NCI-H345 (cell line): ENCODE measurements at regions not wholly inside any gene's neighbourhood (a gene's known extent, or its start where the extent isn't known, plus 50 kb on each side); places are given as distances from the start of the nearest gene placed in this dataset.

Source experiments
- DNase-seq: peaks from one replicate; lab custom pipeline; 2025; lab: John Stamatoyannopoulos, UW

DNA sequence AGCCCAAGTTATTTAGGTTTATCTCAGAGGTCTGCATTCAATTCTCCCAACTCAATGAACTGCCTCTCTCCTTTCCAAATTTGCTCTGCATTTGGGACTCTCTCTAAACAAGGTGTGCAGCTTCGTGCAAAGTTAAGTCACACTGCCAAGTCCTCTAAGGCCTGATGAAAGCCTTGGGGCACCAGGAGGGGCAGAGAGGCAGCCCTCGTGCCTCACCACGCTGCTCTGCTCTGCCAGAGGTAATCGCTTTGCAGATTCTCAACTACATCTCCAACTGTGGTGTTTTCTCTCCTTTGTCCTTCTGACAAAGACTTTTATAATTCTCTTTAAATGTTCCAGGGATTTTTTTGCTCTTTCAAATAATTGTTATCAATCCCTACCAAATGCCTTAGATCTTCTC, 283.0 kb downstream of the MEIS1 start:
- no peak for DNase-seq

DNA sequence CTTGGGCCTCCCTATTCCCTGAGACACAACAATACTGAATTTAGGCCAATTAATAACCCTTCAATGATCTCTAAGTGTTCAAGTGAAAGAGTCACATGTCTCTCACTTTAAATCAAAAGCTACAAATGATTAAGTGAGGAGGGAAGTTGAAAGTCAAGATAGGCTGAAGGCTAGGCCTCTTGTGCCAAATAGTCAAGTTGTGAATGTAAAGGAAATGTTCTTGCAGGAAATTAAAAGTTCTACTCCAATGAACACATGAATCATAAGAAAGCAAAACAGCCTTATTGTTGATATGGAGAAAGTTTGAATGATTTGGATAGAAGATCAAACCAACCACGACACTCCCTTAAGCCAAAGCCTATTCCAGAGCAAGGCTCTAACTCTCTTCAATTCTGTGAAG, 286.9 kb downstream of the MEIS1 start:
- no peak for DNase-seq

DNA sequence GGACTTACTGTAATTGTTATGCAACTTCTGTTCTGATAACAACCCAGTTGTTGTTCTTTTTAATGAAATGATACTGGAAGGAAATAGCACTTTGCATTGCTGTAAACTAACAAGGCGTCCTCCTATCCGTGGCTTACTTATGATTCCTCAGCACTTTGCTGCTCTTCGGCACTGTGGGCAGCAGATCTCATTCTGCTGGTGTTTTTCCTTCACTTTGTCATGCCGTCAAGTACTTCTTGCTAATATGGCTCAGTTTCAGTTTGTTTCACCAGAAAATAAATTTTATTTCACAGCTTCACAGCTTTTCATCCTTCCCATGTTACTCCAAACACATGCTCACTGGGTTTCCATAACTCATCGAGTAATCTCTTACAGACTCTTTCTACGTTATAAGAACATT, 289.3 kb downstream of the MEIS1 start:
- DNase-seq = no peak

DNA sequence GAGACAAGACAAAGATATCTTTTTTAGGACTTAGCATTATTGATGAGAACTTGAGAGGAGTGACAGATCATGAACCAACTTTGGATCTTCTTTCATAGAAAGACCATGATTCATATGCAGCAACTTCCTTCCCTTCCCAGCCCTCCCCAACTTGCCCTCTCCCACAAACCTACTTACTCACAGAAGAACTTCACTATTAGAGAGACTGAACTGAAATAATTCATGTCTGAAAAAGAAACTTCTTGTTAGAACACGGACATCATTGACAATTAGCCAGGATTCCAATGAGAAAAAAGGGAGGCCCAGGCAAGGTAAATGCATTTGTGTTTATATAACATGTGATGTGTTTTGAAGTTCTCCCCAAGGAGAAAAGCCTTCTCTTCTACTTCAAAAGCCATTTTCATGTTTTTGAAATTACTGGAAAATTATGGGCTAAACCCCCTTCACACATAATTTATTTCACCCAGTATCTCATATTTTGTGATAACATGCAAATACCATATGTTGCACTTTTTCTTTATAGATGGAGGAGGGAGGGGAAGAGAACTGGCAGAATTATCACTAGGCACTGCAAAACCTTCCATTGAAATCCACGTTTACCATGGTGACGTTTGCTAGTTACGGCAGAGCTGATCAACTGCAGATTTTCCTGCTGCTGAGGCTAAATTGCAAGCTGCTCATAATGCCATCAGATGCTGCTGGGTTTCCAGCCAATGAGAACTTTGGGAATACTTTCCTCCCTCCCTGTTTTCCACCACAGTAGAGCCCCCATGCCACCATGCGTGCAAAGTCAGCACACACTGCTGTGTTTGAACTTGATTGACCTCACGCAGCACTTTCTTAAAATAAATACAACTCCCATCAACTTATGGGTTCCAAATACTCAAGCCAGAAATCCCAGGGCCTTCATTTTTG, 294.7 kb downstream of the MEIS1 start:
- no peak for DNase-seq

- DNase-seq = no peak
Measured at GRCh38 chr2:66730441-66730840, 295.5 kb downstream of the MEIS1 start.

DNA sequence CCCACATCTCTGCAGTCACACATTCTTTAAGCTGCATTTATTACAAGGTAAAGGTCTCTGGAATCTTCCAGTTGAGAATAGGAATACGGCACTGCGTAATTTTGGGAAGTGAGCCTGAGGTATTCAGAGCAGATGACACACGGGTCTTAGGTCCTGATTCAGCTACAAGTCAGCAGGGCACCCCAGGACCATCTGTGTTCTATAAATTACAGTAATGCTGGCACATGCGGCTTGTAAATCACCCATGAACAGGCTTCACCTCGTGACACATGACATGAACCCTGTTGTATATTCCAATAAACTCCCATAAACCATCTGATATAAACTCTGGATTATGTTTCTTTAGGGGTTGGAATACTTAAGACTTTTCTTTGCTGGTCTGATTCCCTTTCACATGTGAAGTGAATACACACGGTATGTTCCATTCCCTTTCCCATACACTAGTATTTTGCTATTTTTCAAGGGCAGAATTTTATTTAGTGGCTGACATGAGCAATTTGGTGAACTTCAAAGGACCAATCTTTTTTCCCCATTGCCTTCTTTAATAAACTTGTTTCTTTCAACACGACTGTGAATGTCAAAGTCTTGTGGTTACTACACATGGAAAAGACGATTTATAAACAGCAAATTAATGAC, 298.6 kb downstream of the MEIS1 start:
- no peak for DNase-seq

- no peak for DNase-seq
Measured at GRCh38 chr2:66748939-66749338, 314.0 kb downstream of the MEIS1 start.

DNA sequence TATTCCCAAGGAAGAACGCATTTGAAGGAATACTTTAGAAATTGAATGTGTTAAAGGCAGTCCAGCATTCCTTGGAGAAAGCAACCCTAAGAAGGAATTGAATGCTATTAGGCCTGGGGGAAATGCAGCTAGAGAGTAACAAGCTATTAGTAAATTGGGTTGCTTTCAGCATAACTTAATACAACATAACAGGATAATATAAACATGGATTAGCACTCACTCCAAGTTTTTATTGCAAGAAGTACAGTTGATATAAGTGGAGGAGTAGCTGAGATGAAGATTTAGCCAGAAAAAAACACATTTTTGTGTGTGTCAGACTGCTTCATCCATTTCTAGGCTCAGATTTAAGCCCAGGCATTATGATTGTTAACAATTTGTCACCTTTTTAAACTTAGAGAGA, 314.6 kb downstream of the MEIS1 start:
- DNase-seq = no peak

- DNase-seq = no peak
Measured at GRCh38 chr2:66753257-66753656, 318.3 kb downstream of the MEIS1 start.

DNA sequence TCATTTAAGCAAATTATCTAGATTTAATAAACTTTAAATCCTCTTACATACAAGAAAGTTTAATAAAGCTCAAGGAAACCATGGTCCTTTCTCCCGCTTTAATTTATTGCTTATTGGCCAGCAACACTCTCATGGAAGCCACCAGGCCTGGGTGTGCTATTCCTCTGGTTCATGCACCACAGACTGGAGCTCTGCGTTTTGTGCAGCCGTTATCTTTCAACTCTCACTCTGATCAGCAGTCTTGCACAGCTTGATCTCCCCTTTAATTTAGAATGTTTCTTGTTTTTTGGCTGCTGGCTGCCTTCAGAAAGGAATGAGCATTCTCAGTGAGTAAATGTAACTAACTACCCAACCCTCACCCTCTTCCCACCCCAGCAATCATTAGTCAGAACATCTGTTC, 318.7 kb downstream of the MEIS1 start:
- DNase-seq = no peak

DNA sequence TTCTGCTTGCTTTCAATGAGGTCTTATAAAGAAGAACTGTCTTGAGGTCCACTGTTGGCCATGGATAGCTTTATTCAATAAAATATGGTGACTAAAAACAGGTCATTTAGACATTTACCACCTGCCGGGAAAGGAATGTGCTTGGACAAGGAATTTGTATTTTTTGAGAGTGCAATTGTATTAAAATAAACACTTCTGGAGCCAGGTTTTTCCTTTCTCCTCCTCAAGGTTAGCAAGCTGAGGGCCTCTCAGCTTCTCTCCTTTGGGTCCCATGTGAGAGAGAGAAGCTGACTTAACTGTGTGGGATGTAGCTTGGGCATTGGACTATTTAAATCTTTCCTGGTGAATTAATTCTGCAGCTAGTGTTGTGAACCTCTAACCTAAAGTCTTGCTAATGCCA, 321.0 kb downstream of the MEIS1 start:
- no peak for DNase-seq

GRCh38 chr2:66761826-66762225, 326.9 kb downstream of the MEIS1 start:
- DNase-seq = no peak

DNA sequence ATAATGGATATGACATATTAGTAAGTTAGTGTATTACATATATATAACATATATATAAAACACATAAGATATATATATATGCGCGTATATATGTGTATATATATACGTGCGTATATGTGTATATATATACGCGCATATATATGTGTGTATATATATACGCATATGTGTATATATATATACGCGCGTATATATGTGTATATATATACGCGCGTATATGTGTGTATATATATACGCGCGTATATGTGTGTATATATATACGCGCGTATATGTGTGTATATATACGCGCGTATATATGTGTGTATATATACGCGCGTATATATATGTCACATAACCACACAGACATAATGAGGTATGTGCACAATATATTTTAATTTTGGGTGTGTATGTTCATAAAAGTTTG, 327.8 kb downstream of the MEIS1 start:
- no peak for DNase-seq

DNA sequence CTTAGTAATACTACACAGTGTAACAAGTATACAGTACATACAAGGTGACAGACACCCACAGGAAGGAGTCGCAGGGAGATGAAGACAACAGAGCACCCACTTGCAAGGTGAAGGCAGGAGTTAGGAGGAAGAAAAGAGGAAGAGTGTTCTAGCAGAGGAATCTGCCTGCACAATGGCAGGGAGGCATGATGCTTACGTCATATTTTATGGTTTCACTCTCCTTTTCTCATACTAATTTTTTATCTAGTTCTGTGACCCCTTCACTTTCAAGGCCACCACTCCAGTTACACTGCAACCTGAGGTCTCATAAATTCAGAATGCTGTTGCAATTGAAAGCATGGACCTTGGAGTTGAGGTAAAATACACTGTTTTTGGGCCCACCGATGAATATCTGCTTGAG, 331.7 kb downstream of the MEIS1 start:
- no peak for DNase-seq

DNA sequence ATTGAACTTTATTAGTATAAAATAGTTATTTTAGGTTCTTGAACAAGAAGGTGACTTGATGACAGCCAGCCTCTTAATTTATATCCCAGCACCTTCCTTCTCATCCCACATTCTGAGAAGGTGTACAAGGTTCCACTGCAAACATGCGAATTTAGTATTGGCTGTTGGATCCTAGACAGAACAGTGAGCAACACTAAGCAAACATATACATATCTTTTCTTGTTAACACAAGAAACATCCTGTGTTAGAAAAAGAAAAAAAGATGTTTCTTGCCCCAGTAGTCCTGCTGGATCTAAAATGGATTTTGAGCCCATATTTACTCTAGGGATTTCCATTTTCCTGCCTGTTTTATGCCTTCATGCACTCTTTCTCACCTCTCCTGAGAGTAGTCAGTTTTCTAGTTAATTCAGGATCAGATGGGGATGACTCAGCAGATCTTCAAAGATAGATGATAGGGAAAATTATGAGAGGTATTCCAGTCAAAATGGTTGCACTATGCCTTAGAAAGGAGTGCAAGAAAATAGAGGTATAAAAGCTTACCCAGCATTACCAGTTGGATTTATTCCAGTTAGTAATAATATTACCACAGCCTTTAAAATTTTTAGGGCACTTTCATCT, 336.5 kb downstream of the MEIS1 start:
- DNase-seq = no peak

DNA sequence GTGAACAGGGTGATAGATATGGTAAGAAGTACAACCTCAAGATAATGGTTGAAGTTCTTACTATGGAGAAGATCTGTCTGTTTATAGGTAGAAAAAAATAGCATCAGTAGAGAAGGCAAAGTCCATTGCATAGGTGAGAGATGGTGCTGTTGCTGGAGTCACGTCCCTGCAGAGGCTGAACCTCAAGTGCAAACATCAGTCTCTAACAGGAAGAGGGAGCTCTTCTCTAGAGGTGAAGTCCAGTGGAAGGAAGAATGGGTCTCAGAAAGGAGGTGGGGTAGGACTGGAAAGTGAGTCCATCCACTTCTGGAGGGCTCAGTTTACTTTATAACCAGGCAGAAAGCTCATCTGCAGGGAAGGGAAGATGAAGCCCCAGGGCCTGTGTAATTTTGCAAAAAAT, 337.7 kb downstream of the MEIS1 start:
- no peak for DNase-seq

DNA sequence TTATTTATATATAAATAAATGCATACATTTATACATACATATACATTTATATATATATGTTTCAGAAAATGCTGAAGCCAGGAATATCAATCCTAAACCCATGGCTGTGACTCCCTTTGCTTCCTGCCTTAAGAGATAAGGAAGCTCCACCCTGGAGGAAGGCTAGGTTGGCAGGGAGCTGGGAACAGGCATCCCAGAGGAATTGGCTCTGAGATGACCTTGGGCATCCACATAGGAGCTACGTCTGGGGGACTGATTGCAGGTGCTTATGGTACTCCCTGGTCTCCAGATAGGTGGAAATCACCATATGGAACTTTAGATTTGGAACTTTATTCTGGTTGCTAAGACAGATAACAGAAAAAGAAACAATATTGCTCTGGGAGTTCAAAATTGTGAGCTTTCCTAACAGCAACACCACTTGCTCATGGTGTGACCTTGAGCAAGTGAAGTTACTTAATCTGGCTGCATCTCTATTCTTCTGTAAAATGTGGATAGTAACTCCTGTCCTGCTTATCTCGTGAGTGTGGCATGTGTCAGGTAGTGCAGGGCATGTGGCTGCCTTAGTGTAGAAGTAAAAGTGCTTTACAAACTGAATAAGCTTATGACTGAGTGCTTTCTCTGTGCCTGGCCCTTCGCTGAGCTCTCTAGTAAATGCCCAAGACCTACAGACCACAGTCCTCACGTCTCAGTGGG, 341.0 kb downstream of the MEIS1 start:
- DNase-seq = no peak

DNA sequence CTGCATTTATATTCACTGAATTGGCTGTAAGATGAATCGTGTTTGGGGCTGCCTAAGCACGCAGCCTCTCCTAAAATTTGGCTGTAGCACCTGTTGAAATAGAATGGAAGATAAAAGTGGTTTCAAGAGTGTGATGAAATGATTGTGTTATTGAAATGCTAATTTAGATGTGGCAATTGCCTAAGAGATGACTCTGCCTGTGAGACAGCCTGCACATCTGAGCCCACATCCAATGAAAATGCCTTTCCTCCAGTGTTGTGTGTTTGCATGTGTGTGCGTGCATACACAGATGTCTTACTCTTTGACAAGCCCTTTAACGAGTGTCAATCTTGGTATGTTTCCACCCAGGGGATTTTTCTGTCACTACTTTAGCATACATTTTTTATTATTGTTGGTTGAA, 346.9 kb downstream of the MEIS1 start:
- peak; percentile 61 for DNase-seq

- DNase-seq = peak; percentile 59
Measured at GRCh38 chr2:66782780-66783361, 347.9 kb downstream of the MEIS1 start.

DNA sequence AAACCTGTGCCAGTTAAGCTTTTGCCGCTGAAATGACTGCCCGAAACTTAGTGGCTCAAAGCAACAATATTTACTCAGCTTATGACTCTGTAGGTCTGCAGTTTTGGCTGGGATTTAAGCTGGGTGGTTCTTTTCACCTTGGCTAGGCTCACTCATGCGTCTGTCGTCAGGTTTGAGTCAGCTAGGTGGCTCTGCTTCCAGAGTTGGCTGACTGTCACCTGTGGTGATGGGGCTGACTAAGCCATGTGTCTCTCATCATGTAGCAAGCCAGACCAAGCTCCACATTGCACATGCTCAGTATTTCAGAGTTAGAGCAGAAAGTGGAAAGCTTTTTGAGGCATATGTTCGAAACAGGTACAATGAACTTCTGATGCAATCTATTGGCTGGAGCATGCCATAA, 354.8 kb downstream of the MEIS1 start:
- no peak for DNase-seq

DNA sequence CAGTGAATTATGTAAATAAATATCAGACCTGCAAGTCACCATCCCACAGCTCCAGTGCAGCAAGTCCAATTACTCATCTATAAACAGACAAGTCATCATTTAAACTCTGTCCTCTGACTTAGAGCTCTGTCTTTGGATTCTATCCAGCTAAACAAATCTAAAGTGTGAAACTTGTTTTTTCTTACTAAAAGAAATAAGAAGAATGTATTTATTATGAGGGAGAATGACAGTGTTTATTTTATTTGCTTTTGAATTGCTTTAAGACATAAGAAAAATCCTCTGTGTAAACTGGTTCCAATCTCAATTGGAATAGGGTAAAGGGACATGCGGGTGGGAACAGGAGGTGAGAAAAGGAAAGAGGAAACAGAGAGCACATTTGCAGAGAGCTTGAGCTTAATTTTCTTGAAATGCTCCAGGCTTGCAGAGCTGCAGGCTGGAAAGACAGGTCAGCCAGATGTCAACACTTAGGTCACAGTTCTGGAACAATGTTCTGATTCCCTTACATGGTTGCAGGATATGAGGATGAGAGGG, 355.8 kb downstream of the MEIS1 start:
- DNase-seq = no peak

GRCh38 chr2:66794070-66794469, 359.1 kb downstream of the MEIS1 start:
- no peak for DNase-seq
